ENCODE measurements at regions not wholly inside any gene's neighbourhood (a gene's known extent, or its start where the extent isn't known, plus 50 kb on each side); places are given as distances from the start of the nearest gene placed in this dataset.

GRCh38 chr1:168638884-168639283, 62.5 kb downstream of the XCL1 start:
- H3K4me3 Mint-ChIP-seq (ENCODE audit: unreplicated experiment) = no peak overlapping the region
- H3K9me3 Mint-ChIP-seq (ENCODE audit: unreplicated experiment) = no peaks in the 10 kb centered on the region
- H3K4me1 Mint-ChIP-seq (ENCODE audit: unreplicated experiment) = peaks cover 27% of the 10 kb centered on the region
- no peak overlapping the region for H3K27ac Mint-ChIP-seq (ENCODE audit: unreplicated experiment)
- no peaks in the 10 kb centered on the region for H3K36me3 Mint-ChIP-seq (ENCODE audit: unreplicated experiment)
- no peaks in the 10 kb centered on the region for H3K27me3 Mint-ChIP-seq (ENCODE audit: unreplicated experiment)
- TF ChIP-seq CTCF (IDR thresholded peaks at IDR 0.05) = no peak
- no peak for DNase-seq (ENCODE audit: extremely low spot score, unreplicated experiment)

DNA sequence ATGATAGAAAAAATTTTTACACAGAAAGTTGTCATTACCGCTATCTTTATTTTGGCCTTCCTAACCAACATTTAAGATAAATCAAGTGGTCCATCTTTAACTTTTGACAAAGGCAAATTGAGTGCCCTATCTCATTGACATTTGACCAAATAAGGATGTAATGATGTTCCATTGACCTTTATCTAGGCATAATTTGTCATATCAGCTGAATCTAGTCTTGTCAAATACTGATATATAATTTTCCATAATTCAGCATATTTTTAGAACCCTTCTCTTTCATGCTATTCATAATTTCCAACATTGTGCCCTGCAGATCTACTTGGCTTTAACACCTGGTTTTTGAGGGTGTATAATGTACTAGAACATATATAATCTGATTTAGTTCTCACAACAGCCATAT, 63.8 kb downstream of the XCL1 start:
- peaks cover 27% of the 10 kb centered on the region for H3K4me1 Mint-ChIP-seq (ENCODE audit: unreplicated experiment)
- H3K9me3 Mint-ChIP-seq (ENCODE audit: unreplicated experiment) = no peaks in the 10 kb centered on the region
- no peak for DNase-seq (ENCODE audit: extremely low spot score, unreplicated experiment)
- no peak overlapping the region for H3K27ac Mint-ChIP-seq (ENCODE audit: unreplicated experiment)
- H3K36me3 Mint-ChIP-seq (ENCODE audit: unreplicated experiment) = no peaks in the 10 kb centered on the region
- H3K4me3 Mint-ChIP-seq (ENCODE audit: unreplicated experiment) = no peak overlapping the region
- TF ChIP-seq CTCF (IDR thresholded peaks at IDR 0.05) = no peak
- no peaks in the 10 kb centered on the region for H3K27me3 Mint-ChIP-seq (ENCODE audit: unreplicated experiment)

GRCh38 chr1:168640836-168641235, 64.4 kb downstream of the XCL1 start:
- no peak for DNase-seq (ENCODE audit: extremely low spot score, unreplicated experiment)
- H3K4me3 Mint-ChIP-seq (ENCODE audit: unreplicated experiment) = no peak overlapping the region
- peaks cover 25% of the 10 kb centered on the region for H3K4me1 Mint-ChIP-seq (ENCODE audit: unreplicated experiment)
- no peaks in the 10 kb centered on the region for H3K27me3 Mint-ChIP-seq (ENCODE audit: unreplicated experiment)
- H3K27ac Mint-ChIP-seq (ENCODE audit: unreplicated experiment) = no peak overlapping the region
- no peak for TF ChIP-seq CTCF (IDR thresholded peaks at IDR 0.05)
- no peaks in the 10 kb centered on the region for H3K9me3 Mint-ChIP-seq (ENCODE audit: unreplicated experiment)
- no peaks in the 10 kb centered on the region for H3K36me3 Mint-ChIP-seq (ENCODE audit: unreplicated experiment)

- no peak for DNase-seq (ENCODE audit: extremely low spot score, unreplicated experiment)
These were observed 66.7 kb downstream of the XCL1 start for GRCh38 chr1:168643152-168643551.

More at GRCh38 chr1:168643152-168643551, 66.7 kb downstream of the XCL1 start:
- Mint-ChIP-seq H3K27ac (ENCODE audit: unreplicated experiment) (no peak overlapping the region), H3K4me3 (ENCODE audit: unreplicated experiment) (no peak overlapping the region), H3K9me3 (ENCODE audit: unreplicated experiment) (peaks cover 5% of the 10 kb centered on the region), H3K27me3 (ENCODE audit: unreplicated experiment) (no peaks in the 10 kb centered on the region), H3K4me1 (ENCODE audit: unreplicated experiment) (peaks cover 9% of the 10 kb centered on the region), H3K36me3 (ENCODE audit: unreplicated experiment) (no peaks in the 10 kb centered on the region)
- TF ChIP-seq CTCF (IDR thresholded peaks at IDR 0.05) = no peak
